Psoas muscle (tissue), 7 donors: ENCODE measurements at regions not wholly inside any gene's neighbourhood (a gene's known extent, or its start where the extent isn't known, plus 50 kb on each side); places are given as distances from the start of the nearest gene placed in this dataset.

Experiments used
- ATAC-seq, 4 donors: fragments of 200-7000 bp; cut with Tn5 transposase; one replicate each; pipeline ENCODE4 v1.9.1; 2020; ENCODE audit warnings: moderate library complexity in 3 of 4, mild to moderate bottlenecking in 2 of 4
- DNase-seq, 2 donors: peaks; one replicate each; pipeline ENCODE4 v3.0.0-alpha.2; 2020
- H3K27ac ChIP-seq: fragments of 200-600 bp; one replicate; pipeline ENCODE4 v1.8.0; 2022
- H3K27me3 ChIP-seq, 3 donors: fragments of 200-600 bp in 1 of 3; one replicate each; pipeline versions ENCODE4 v1.6.1 to v1.8.0; 2013 to 2022; ENCODE audit warnings: low read length in 2 of 3, mild to moderate bottlenecking in 2 of 3, moderate library complexity in 1 of 3; ENCODE audit not compliant: insufficient read depth in 3 of 3
- H3K36me3 ChIP-seq, 2 donors: fragments of 200-600 bp in 1 of 2; one replicate each; pipeline versions ENCODE4 v1.6.1 to v1.8.0; 2013 to 2022; ENCODE audit warnings: low read depth in 1 of 2, mild to moderate bottlenecking in 1 of 2, moderate library complexity in 1 of 2; ENCODE audit not compliant: insufficient read depth in 1 of 2
- H3K4me1 ChIP-seq: fragments of 200-600 bp; one replicate; pipeline ENCODE4 v1.8.0; 2022
- H3K4me3 ChIP-seq: fragments of 200-600 bp; one replicate; pipeline ENCODE4 v1.8.0; 2022; ENCODE audit warnings: mild to moderate bottlenecking
- H3K9me3 ChIP-seq: fragments of 200-600 bp; one replicate; pipeline ENCODE4 v1.8.0; 2022
- WGBS, 3 donors: extraction: QIAGEN DNeasy Blood & Tissue Kit; methylation state at CpG; one replicate each; pipeline versions ENCODE4 v1.1.6 to v1.1.7; 2013; 5-methylcytosine and 5-hydroxymethylcytosine counted together
- intact Hi-C, 2 donors: fragments of 100-400 bp; cut with DNase I; formaldehyde crosslinking; loops; one replicate each; pipeline versions ENCODE4 v1.11.0 to v1.14.2; 2022
- TF ChIP-seq, protein P1 (sequence below): fragments of 200-600 bp; IDR thresholded peaks from one replicate; pipeline ENCODE4 v1.8.0; 2022; ENCODE audit warnings: antibody characterized with exemption
- donor health status: healthy with polysubstance abuse.
- donor health status: DM: no; HTN: no; CAD: no; lungs with moderate emphysema.
- donor health status: Bipolar disorder and iron deficiency.
- donor health status: healthy.
- donor health status: DM: yes; HTN: yes; CAD: no.
- donor health status: DM: no; HTN: no; CAD: no.
- donor health status: DM: yes; HTN: yes; CAD: no.

DNA sequence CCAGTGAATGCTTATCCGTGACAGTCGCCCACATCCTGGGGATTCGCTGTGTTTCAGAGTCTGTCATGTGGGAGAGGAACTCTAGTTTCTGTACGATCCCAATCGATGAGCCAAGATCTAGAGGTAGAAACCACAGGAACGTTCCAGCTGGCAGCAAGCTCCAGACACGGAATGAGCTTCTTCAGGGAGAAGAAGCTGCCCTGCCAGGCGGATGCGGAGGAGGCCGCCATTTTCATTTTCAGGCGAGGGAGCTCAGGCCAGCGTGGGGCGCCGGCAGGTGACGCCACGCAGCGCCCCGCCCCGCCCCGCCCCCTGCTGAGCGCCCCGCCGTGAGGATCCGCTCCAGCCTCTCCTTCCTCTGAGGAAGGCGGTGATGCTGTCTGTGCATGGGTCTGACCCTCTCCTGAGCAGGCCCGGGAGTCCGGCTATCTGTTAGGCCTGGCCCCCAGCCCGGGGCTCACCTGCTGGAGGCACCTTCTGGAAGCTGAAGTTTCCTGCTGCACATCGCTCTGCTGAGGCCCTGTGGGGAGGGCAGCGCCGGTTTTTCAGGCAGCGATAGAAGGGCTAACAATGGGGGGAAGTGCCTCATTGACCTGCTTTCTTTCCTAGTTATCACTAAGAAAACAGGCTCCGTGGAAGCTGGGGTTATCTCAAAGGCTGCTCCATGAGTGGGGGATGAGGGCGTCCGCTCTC is 147.5 kb downstream of the ERMARD start:
- no peak overlapping the region for H3K4me3 ChIP-seq
- WGBS, 3 donors: 75 to 79% (median 77%) methylated on average over 30 to 35 of the region's 35 CpGs
- peaks cover 0 to 3% (median 0%) of the 10 kb centered on the region in 3 donors for H3K27me3 ChIP-seq
- intact Hi-C loops: no loop called here
- no peaks in the 10 kb centered on the region for H3K9me3 ChIP-seq
- no peaks in the 10 kb centered on the region for H3K4me1 ChIP-seq
- no peak for ATAC-seq
- DNase-seq: no peak
- TF ChIP-seq, protein P1, sequence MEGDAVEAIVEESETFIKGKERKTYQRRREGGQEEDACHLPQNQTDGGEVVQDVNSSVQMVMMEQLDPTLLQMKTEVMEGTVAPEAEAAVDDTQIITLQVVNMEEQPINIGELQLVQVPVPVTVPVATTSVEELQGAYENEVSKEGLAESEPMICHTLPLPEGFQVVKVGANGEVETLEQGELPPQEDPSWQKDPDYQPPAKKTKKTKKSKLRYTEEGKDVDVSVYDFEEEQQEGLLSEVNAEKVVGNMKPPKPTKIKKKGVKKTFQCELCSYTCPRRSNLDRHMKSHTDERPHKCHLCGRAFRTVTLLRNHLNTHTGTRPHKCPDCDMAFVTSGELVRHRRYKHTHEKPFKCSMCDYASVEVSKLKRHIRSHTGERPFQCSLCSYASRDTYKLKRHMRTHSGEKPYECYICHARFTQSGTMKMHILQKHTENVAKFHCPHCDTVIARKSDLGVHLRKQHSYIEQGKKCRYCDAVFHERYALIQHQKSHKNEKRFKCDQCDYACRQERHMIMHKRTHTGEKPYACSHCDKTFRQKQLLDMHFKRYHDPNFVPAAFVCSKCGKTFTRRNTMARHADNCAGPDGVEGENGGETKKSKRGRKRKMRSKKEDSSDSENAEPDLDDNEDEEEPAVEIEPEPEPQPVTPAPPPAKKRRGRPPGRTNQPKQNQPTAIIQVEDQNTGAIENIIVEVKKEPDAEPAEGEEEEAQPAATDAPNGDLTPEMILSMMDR: no peak
- no peaks in the 10 kb centered on the region for H3K36me3 ChIP-seq
- H3K27ac ChIP-seq: no peak overlapping the region

DNA sequence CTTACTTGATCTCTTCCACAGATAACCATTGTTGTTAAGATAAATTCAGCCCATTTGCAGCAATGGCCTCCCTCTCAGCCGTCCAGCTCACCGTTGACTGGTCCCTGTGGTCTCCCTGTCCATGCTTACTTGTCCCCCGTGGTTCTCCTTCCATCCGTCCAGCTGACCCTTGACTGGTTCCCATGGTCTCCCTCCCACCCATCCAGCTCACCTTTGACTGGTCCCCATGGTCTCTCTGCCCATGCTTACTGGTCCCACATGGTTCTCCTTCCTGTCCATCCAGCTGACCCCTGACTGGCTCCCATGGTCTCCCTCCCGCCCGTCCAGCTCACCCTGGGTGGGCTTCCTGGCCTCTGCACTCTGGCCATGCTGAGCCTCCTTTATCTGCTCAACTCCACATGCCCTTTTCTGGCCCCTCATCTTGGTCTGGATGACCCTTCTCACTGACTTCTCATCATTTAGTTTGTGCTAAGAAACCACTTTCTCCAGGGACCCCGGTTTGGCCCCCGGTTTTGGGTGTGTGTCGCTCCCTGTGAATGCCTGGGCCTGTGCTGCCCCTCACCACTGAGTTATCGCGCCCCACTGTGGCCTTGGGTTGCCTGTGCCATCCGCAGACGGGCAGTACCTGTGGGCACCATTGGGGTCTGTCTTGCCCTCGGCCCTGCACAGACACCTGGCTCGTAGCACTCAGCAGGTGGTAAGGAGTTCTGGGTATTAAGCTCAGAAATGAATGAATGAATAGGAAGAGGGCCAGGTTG is 146.4 kb downstream of the ERMARD start:
- ATAC-seq (no peak), DNase-seq (no peak)
- TF ChIP-seq, protein P1: no peak
- Histone ChIP-seq H3K27me3 (peaks cover 0 to 3% (median 0%) of the 10 kb centered on the region in 3 donors), H3K9me3 (no peaks in the 10 kb centered on the region), H3K27ac (no peak overlapping the region), H3K4me1 (no peaks in the 10 kb centered on the region), H3K36me3 (no peaks in the 10 kb centered on the region), H3K4me3 (no peak overlapping the region)
- 88 to 93% (median 91%) methylated on average over 15 of the region's 15 CpGs for WGBS, 3 donors
- intact Hi-C loops: no loop called here

DNA sequence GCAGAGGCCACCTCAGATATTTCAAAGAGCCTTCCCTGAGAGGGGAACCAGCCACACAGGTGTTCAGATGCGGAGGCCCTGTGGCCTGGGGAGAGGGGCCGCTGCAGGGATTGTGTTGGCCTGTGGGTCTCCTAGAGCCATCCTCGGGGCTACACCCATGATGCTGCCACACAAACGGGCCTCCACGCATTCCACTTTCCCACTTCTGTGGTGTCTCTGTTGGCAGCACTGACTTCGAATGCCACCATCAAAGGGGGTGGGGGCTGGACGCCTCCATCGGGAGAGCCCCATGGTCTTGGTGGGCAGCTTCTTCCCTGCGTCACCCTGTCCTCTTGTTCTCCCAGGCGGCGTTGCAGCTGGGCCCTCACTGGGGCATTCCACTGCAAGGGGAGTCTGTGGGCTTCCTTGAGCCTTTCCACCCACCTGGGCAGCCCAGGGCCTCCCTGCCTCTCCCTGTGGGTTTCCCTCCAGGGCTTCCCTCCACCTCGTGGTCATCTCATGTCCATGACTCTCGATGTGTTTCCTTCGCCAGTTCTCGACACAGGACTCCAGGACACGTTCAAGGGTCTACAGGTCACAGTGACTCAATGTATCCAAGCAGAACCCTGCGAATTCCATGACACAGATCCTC is 145.5 kb downstream of the ERMARD start:
- H3K9me3 ChIP-seq: no peaks in the 10 kb centered on the region
- H3K4me1 ChIP-seq: no peaks in the 10 kb centered on the region
- H3K27ac ChIP-seq: no peak overlapping the region
- H3K4me3 ChIP-seq: no peak overlapping the region
- ATAC-seq (no peak), DNase-seq (no peak)
- TF ChIP-seq, protein P1: no peak
- H3K27me3 ChIP-seq: peaks cover 0 to 3% (median 0%) of the 10 kb centered on the region in 3 donors
- 91 to 93% (median 91%) methylated on average over 17 of the region's 17 CpGs for WGBS, 3 donors
- intact Hi-C loops: no loop called here
- H3K36me3 ChIP-seq: no peaks in the 10 kb centered on the region

DNA sequence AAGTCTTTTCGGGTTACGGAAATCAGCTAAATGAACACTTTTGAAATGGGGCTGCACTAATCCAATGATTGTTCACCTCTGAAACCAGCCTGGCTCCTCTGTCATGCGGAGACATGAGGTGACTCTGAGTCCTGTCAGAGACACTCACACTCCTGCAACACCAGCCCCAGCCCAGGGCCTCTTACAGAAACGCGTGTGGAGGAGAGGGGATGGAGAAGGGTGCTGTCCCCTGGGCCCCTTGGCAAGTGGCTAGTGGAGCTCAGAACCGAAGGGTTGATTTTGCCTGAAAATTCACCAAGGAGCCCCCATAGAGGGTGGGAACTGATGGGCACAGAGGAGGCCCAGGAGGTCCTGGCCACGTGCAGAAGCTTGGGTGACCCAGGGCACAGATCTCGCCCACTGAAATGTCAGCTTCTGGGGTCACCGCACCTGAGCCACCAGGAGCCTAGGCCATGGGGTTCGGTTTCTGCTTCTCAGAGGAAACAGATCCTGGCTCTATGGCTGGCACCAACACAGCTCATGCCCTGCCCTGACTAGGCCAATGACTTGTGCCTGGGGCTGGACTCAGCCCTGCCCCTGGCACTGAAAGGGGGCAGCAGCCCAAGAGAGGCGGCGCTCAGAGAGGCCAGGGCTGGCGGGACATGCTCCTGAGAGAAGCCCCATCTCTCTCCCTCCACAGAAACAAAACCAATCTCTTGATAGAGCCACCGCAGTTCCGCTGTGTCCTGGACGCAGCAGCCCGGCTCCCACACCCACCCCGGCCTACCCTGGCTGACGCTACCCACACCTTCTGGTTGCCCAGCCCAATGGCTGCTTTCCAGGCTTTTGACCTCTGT is 144.7 kb downstream of the ERMARD start:
- TF ChIP-seq, protein P1: no peak
- Histone ChIP-seq H3K36me3 (no peaks in the 10 kb centered on the region), H3K27me3 (peaks cover 0 to 3% (median 0%) of the 10 kb centered on the region in 3 donors), H3K4me3 (no peak overlapping the region), H3K9me3 (no peaks in the 10 kb centered on the region), H3K4me1 (no peaks in the 10 kb centered on the region), H3K27ac (no peak overlapping the region)
- no peak for ATAC-seq
- no peak for DNase-seq
- 89 to 92% (median 90%) methylated on average over 19 of the region's 19 CpGs for WGBS, 3 donors
- intact Hi-C loops: no loop called here
